DMS114 treated with DMSO at 0.1 percent for 48 hours (cell line): ENCODE measurements at regions not wholly inside any gene's neighbourhood (a gene's known extent, or its start where the extent isn't known, plus 50 kb on each side); places are given as distances from the start of the nearest gene placed in this dataset.
"Not testable (repeated sequence)": the region's sequence is repeated elsewhere in the genome, so short reads cannot be mapped to it uniquely, and the experiment has no call there.

ENCODE experiments used
- DNase-seq: peaks from one replicate; lab custom pipeline; 2025; ENCODE audit not compliant: unreplicated experiment; lab: John Stamatoyannopoulos, UW

DNA sequence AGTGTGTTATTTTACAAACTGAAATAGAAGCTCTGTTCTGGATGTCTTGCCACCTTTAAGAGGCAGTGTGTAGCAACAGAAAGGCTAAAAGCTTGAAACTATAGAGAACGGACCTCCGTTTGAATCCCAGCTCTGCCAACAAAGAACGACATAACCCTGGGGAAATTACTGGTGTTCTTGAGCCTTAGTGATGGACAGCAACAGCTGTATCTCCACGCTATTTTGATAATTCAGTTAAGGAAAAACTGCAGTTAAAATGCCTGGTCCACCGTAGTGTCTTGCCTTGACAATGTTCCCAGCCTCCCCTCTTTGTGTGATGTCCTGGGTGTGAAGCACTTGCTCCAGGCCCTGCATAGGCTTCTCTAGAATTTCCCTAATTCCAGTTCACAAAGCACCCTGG is 256.8 kb upstream of the HS3ST1 start:
- no peak for DNase-seq

DNA sequence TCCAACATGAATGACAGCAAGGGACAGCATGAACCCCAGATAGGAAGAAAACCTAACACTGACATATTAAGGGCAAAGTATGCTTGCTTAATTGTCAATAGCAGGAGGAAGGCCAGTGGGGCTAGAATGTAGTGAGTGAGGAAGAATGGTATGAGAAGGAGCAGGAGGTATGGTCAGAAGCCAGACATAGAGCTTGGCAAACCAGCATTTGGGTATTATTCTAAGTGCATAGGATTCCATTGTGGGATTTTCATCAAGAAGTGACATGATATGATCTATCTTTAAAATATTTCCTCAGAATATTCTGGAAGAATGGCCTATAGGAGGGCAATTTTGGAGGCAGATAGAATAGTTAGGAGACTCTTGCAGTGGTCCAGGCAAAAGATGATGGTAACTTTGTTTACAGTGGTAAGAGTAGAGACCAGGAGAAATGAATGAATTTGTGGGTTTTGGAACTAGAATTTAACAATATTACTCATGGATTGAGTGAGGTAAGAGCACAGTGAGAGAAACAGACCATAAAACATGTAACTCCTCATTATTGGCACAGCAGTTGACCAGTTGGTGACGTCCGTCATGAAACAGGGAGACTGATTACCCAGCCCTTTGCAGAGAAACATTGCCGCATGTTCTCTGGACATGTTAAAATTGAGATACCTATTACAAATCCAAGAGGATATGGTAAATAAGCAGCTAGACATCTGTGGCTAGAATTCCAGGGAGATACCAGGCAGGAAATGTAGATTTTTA is 246.5 kb upstream of the HS3ST1 start:
- no peak for DNase-seq

DNA sequence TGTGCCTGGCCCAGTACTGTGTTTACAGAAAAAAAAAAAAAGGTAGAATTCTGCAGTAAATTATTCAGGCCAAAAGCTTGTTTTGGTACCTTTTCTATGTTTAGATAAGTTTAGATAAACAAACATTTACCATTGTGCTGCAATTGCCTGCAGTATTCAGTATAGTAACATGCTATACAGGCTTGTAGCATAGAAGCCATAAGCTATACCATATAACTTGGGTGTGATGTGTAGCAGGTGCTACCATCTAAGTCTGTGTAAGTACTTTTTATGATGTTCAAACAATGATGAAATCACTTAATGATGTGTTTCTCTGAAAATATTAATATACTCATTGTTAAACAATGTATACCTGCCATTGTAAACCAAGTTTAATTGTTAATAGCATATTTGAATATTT is 241.6 kb upstream of the HS3ST1 start:
- no peak for DNase-seq

DNA sequence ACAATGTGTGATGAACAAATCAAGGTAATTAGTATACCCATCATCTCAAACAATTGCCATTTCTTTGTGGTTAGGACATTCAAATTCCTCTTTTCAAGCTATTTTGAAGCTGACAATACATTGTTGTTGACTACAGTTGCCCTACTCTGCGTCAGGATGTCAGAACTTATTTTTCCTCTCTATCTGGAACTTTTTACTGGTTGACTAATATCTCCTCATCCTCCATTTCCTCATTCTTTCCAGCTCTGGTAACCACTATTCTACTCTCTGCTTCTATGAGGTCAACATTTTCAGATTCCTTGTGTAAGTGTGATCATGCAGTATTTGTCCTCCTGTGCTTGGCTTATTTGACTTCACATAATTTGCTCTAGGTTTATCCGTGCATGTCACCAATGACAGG is 240.5 kb upstream of the HS3ST1 start:
- no peak for DNase-seq

DNA sequence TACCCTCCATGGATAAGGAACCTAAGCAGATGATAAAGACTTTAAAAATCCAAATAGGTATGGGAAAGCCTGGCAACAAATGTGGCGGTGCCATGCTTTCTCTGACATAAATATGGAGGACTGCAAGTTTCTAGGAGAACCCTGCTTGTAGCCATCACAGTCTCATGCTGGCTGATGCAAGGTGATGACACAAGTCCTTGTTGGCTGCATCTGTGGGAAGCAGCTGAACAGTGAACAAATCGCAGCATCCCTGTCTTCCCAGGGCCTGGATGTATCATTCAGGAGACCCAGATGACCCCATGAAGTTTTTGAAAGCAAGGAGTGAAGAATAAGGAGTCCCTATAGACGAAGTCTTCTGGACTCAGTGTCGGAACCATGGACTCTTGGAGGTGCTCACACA is 234.4 kb upstream of the HS3ST1 start:
- no peak for DNase-seq

DNA sequence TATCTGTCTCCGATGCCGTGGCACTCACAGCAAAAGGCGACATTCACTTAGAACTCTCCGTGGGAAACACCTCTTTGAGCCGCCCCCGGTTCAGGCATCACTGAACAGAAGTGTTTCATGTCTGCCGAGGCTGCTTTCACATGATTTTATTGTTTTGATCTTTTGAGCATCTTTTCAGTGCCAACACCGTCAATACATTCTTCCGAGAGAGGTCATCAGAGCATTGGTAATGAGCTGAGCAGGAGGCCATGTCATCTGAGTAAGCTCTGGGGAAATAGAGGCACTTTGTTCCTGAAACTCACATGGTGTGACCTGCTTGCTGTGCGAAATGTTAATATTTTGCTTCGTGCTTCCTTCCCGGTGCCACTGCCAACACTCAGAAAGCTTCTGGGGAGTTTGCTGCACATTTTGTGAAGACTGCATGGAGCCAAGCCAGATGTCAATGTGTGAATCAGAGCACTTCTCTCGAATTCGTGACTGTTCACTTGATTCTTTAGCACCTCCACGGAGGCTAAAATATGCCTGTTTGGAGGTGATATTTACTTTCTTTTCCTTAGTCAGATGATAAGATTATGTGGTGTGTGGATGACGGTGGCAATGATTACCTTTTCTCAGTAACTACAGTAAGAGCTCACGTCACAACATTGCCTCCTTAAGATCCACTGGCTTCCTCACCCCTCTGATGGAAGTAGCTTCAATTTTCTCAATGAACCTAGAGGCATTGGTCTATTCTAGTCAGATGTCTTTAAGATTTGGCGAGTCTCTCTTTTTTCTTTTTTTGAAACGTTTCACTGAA is 222.3 kb upstream of the HS3ST1 start:
- DNase-seq: no peak

DNA sequence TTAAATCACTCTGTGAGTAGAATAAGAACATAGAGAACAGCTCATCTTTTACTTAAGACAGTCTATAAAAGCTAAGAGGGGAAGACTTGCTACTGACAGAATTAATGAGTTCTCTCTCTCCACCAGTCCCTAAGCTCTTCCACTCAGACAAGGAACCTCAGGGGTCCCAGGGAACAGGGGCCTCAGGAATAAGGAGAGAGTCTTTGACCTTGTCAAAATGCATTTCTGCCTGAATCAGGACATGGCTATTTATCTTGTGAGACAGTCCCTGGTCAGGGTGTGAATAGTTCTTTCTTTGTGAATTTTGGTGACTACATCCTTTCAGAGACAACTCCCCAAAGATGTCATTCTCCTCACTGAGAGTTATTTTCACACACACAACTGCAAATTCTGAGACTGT is 218.7 kb upstream of the HS3ST1 start:
- DNase-seq: no peak

DNA sequence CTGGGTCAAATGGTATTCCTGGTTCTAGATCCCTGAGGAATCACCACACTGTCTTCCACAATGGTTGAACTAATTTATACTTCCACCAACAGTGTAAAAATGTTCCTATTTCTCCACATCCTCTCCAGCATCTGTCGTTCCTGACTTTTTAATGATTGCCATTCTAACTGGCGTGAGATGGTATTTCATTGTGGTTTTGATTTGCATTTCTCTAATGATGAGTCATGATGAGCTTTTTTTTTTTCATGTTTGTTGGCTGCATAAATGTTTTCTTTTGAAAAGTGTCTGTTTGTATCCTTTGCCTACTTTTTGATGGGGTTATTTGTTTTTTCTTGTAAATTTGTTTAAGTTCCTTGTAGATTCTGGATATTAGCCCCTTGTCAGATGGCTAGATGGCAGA is 214.4 kb upstream of the HS3ST1 start:
- DNase-seq: not testable (repeated sequence)

DNA sequence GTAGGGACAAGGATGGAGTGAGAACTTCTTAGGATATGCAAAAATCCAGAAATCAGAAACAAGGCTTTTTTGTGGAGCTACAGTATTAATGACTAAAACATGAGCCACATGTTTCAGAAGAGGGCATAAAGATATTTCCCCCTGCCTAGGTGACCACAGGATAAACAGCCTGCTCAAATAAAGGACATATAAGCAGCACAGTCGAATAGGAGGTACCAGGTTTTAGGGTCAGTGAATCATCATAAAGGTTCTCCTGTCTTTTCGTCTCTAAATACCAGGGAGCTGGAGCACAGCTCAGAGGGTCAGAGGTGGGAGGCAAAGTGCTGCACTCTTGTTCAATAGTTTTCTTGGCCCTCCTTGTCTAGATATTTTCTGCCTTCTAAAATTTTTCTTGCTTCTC is 211.9 kb upstream of the HS3ST1 start:
- DNase-seq: no peak

DNA sequence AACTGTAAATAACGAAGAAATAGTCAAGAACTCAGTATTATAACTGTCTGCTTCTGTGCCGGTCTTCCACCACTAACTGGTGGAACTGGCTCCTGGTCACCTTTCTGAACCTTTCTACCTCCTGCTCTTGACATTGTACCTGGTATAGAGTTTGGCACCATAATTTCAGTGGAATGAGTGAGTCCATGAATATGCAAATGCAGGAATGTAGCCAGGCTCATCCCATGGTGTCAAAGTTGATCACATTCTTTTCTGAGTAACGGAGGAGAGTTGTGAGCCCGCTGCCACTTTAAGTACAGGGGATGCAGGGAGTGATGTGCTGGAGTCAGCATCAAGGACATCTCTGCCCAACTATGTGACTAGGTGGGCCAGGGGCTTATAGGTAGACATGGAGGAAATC is 207.9 kb upstream of the HS3ST1 start:
- no peak for DNase-seq

DNA sequence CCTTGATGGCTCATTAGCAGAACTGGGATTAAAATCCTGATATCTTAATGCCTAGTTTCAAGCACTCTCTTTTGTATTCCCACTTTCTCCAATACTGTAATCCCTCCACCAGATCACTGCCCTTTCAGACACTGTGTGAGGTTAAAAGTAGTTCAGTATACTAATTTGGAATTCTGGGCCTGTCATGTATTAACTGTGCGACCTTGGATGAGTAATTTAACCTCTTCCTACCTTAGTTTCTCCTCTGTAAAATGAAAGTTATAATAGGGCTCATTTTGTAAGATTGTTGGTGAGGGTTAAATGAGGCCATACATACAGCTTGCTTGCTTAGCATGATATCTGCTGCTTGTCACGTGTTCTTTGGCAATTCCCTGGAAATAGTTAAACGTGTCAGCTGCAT is 207.3 kb upstream of the HS3ST1 start:
- no peak for DNase-seq

DNA sequence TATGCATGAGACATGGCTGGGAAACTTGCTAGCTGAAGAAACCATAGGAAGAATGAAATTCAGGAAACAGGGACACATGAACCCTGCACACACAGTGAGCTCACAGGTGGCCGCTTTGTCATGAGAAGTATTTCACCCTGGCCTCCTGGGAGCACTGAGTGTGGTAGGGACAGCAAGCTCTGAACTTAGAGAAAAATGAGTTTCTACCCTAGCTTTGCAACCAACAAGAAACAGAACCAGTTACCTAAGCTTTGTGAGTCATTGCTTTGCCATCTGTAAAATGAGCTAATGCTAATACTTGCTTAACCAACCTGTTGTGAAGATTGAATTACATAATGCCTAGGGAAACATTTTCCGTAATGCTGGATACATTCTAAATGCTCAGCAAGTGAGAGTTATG is 206.6 kb upstream of the HS3ST1 start:
- DNase-seq: no peak

DNA sequence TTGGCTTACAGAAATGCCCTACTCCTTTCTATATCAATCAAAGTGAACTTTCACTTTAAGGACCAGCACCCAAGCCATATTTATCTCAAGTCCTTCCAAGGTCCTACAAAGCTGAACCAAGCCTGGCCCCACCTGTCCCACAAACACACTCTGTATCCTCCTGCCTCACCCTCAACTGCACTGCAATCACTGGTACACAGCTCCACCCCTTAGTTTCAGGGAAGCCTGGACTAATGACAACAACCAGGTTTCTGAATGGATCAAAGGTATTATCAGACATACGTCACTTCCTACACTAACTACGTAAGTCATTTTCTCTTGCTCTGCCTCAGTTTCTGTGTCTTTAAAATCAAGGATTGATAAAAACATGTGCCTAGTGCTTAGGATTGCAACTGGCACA is 205.6 kb upstream of the HS3ST1 start:
- no peak for DNase-seq

DNA sequence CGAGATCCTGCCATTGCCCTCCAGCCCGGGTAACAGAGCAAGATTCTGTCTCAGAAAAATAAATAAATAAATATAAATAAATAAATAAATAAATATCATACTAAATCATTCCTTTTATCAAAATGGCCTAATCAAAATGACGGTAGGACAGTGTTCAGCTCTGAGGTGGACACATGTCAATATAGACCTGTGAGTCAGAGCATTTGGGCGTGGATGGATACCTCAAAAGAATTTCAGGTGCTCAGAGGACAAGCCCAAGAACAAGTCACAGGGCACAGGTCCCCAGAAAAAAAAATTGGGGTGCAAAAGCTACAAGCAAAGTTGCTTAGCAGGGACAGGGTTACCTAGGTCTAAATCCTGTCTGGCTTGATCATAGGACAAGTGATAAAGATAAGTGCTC is 204.7 kb upstream of the HS3ST1 start:
- no peak for DNase-seq

DNA sequence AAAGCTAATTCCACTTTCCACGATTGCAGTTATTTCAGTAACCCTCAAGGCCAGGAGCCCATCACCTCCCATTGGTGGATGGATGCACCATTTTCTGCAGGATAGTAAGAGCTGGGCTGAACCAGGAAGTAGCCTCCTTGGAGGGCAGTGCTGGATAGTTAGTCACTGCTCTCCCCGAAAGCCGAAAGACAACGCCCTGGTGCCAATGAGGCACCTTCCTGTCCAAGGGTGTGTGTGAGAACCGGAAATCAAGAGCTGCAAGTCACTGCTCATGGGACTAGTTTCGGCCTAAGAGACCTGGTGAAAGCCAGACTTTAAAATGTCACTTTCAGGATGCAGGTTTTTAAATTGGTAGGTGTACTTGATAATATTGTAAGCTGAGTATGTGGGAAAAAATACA is 203.8 kb upstream of the HS3ST1 start:
- DNase-seq: no peak

DNA sequence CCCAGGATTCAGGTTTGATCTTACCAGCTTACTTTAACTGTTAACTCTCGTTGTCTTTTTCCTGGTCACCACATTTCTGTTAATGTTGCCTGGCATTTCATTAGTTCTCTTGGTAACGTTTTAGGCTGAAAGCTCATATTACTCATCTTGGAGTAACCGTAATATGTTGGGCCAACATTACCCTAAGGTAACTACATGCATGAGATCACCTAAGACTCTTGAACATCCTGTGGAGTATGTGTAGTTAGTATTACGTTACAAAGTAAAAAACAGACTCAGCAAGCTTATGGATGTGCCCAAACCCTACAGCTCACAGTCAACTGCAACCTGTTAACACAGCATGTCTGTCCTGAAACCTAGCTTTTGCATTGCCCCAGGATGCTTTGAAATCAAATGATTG is 203.3 kb upstream of the HS3ST1 start:
- DNase-seq: no peak

DNA sequence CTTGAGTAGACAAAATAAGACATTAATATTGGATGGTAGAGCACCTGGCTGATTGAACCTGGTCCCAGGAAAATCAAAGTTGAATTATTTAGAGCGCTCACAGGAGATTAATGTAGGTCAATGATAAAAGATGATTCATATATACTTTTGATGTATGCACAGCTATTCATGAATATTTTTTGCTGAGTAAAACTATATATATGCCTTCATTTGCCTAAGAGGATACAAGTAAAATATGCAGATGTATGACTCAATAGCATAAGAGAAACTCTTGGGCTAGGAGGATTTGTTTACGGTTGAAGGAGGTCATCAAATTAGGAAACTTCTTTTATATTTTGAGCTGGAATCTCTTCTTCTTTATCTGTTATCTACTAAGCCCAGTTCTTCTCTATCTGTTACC is 202.7 kb upstream of the HS3ST1 start:
- no peak for DNase-seq

DNA sequence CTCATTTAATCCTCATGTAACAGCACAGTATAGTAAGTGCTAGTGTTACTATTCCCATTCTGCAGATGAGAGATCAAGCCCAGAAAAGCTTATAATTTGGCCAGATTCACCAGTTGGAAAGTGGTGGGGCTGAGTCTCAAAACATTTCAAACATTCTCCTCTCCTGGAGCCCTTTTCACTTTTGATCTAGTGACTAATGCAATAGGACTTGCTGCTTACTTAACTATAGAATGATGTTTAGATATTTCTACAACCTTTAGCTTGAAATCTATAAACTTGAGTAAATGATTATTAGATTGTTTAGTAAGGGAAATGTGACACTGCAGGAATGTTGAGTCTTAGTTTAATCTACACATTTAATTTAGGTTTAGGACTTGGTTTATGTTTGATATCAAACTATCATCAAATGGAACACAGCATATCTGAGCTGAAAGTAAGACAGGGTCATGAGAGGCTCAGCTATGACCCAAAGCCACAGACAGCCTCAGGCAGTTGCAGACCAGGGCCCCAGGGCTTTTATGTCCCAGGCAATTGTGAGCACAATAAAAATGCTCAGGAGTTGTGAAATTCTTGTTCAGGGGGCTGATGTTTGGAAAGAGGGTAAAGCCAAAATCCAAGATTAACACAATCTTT is 199.5 kb upstream of the HS3ST1 start:
- no peak for DNase-seq

DNA sequence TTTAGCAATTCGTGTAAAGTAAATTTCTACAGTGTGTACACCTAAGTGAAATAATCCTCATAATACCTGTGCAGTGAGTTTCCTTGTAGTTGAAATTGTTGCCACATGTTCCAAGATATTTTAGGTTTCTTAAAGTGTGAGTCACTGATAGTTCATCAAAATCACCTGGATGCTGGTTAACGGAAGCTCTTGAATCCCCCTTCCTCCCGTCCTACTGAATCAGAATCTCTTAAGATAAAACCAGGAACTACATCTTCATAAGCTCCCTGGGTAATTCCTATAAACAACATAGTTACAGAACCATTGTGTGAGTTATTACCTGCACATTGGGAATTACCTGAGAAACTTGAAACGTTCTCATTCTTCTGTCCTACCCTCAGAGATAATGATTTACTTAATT is 197.4 kb upstream of the HS3ST1 start:
- no peak for DNase-seq

DNA sequence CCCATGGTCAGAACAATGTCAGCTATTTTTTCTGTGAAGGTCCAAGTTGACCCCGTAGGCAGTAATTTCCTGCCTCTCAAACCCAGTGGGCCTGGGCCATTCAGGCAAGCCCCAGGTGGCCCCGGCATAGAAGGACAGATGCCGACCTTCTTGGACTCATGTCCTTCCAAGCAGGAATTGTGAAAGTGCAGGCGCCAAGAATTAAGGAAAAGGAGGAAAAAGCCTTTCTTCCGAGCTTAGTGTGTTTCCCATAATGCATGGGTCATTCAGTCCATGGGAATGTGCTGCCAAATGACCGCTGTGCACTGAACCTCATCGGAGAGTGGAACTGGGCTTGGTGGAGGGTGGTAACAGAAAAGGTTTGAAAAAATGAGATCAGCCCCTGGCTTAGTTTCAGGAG is 196.5 kb upstream of the HS3ST1 start:
- no peak for DNase-seq

DNA sequence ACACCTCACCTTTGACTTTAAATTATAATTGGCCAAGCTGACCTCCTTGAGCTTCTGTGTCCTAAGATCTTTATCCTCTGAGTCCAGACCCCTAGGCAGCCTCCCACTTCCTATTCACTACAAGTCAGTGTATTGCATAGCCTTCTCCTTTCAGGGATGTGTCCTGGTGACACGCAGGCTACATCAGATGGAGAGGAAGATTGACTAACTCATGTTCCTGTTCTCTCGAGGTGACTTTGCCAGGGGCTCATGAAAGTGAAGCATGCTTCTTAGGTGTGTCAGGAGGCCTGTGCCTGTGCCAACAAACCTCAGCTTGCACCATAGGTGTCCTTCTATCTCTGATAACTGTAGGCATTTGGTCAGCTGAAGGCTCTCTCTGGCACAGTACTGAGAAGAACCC is 195.7 kb upstream of the HS3ST1 start:
- DNase-seq: no peak

DNA sequence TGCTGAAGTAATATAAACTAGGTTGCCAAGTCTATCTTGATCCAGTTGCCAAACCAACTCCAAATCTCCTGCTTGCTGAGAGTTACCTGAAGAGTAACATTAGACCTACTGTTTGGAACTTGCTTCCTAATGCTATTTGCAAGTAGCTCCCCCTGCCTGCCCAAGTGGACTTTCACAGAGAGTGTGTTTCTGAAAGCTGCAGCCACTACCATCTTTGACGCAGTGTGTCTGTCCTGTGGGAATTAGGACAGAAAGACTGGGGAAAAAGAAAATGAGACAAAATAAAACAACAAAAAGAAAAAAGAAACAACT is 195.0 kb upstream of the HS3ST1 start:
- no peak for DNase-seq
